ENCODE measurements at regions not wholly inside any gene's neighbourhood (a gene's known extent, or its start where the extent isn't known, plus 50 kb on each side); places are given as distances from the start of the nearest gene placed in this dataset.
A peak's percentile ranks its signal among the peaks of the same experiment; 100 is the strongest.

DNA sequence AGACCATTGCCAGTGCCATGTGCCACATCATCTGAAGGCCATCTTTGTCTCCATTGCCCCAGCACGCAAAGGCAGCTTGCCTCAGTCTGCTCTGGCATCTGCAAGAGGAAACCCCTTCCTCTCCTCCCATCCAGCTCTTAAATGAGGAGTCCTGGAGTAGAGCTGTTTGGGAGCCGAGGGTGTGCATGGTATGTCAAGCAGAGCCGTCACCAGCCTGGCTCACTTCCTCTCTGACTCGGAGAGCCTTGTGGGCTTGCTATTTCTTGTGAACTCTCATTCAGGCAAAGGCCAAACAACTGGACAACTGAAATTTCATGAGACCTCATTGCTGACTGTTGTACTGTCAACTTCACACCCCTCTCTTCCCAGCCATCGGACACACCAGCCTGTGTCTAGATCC is 143.9 kb downstream of the SIPA1L2 start:
- Histone ChIP-seq H3K36me3 (ENCODE audit: control insufficient read depth, insufficient read depth, low read length) (no peaks in the 10 kb centered on the region), H3K27me3 (ENCODE audit: control insufficient read depth, insufficient read depth, low read length) (no peaks in the 10 kb centered on the region), H3K4me3 (ENCODE audit: low read depth, low read length) (no peak overlapping the region)
- no peak for TF ChIP-seq CTCF (IDR thresholded peaks at IDR 0.05; ENCODE audit: insufficient read depth, low read depth, low read length)
- no peak for DNase-seq (ENCODE audit: low read depth)
- ChIA-PET CTCF (interaction anchor here (1.0 kb wide), 1 partner anchor 619 kb away, joined by 3 read pairs; no protein-coding TSS in a partner anchor), POLR2A (no interaction called here)

DNA sequence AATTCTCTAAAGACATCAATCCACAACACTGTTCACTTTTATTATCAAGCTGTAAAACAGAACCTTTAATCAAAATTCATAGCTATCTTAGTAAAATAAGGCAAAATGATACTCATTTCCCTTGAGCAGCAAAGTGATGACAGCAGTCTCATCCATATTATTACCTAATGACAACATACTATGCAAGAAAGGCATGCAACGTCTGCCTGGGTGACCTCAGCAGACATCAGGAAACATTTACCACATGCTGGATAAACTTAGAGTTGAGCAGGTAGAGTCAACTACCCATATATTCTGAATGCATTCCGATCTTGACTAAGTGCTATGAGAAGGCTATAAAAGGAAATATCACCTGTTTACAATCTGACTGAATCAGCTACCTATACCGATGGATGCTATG is 145.1 kb downstream of the SIPA1L2 start:
- ChIA-PET CTCF (interaction anchor here (1.8 kb wide), 1 partner anchor 19 kb away, joined by 4 read pairs; no protein-coding TSS in a partner anchor), POLR2A (no interaction called here)
- TF ChIP-seq CTCF (IDR thresholded peaks at IDR 0.05; ENCODE audit: insufficient read depth, low read depth, low read length) = no peak
- no peak for DNase-seq (ENCODE audit: low read depth)
- H3K36me3 ChIP-seq (ENCODE audit: control insufficient read depth, insufficient read depth, low read length) = no peaks in the 10 kb centered on the region
- no peak overlapping the region for H3K4me3 ChIP-seq (ENCODE audit: low read depth, low read length)
- H3K27me3 ChIP-seq (ENCODE audit: control insufficient read depth, insufficient read depth, low read length) = no peaks in the 10 kb centered on the region

GRCh38 chr1:232483826-232484225 is 146.1 kb downstream of the SIPA1L2 start:
- POLR2A ChIA-PET = no interaction called here

DNA sequence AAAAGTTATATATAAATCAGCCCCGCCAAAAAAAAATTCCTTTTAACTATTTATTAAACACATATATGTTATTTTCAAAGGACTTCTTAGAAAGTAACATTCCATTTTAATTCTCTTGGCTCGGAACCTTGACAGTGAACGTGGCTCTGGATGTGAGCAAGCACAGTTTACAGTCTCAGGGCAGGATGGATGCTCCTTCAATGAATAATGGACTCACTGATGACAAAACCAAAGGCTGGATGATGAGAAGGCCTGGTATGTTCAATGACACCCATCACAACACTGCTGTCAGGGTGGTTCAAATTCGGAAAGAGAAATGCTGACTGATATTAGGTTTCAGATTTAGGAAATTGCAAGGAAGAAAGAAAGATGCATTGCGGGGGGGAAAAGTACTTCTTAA is 148.8 kb downstream of the SIPA1L2 start:
- no peak for TF ChIP-seq CTCF (IDR thresholded peaks at IDR 0.05; ENCODE audit: insufficient read depth, low read depth, low read length)
- ChIA-PET POLR2A (no interaction called here), CTCF (no interaction called here)
- DNase-seq (ENCODE audit: low read depth) = no peak
- Histone ChIP-seq H3K4me3 (ENCODE audit: low read depth, low read length) (no peak overlapping the region), H3K27me3 (ENCODE audit: control insufficient read depth, insufficient read depth, low read length) (no peaks in the 10 kb centered on the region), H3K36me3 (ENCODE audit: control insufficient read depth, insufficient read depth, low read length) (no peaks in the 10 kb centered on the region)

More at GRCh38 chr1:232483826-232484225, 146.1 kb downstream of the SIPA1L2 start:
- no peak overlapping the region for H3K4me3 ChIP-seq (ENCODE audit: low read depth, low read length)
- H3K27me3 ChIP-seq (ENCODE audit: control insufficient read depth, insufficient read depth, low read length) = no peaks in the 10 kb centered on the region
- TF ChIP-seq CTCF (IDR thresholded peaks at IDR 0.05; ENCODE audit: insufficient read depth, low read depth, low read length) = no peak
- CTCF ChIA-PET = interaction anchor here (1.8 kb wide), 1 partner anchor 20 kb away, joined by 4 read pairs; no protein-coding TSS in a partner anchor
- H3K36me3 ChIP-seq (ENCODE audit: control insufficient read depth, insufficient read depth, low read length) = no peaks in the 10 kb centered on the region
- no peak for DNase-seq (ENCODE audit: low read depth)

- H3K4me3 ChIP-seq (ENCODE audit: low read depth, low read length) = no peak overlapping the region
- POLR2A ChIA-PET = no interaction called here
Measured at GRCh38 chr1:232477728-232478127, 152.2 kb downstream of the SIPA1L2 start.

More at GRCh38 chr1:232477728-232478127, 152.2 kb downstream of the SIPA1L2 start:
- Histone ChIP-seq H3K27me3 (ENCODE audit: control insufficient read depth, insufficient read depth, low read length) (no peaks in the 10 kb centered on the region), H3K36me3 (ENCODE audit: control insufficient read depth, insufficient read depth, low read length) (no peaks in the 10 kb centered on the region)
- peak; percentile 91 for DNase-seq (ENCODE audit: low read depth)
- CTCF ChIA-PET = no interaction called here
- no peak for TF ChIP-seq CTCF (IDR thresholded peaks at IDR 0.05; ENCODE audit: insufficient read depth, low read depth, low read length)
